MM.1S (cell line): ENCODE measurements at regions not wholly inside any gene's neighbourhood (a gene's known extent, or its start where the extent isn't known, plus 50 kb on each side); places are given as distances from the start of the nearest gene placed in this dataset.

Source experiments
- DNase-seq: peaks from one replicate; pipeline ENCODE4 v3.0.0-alpha.2; 2015
- H2AFZ ChIP-seq: fragments of 300-600 bp; sonication (generic); 2 replicates; pipeline ENCODE4 v1.6.0; 2016; ENCODE audit warnings: antibody characterized with exemption, low read length
- H3F3A ChIP-seq: fragments of 300-600 bp; sonication (generic); 2 replicates; pipeline ENCODE4 v1.6.1; 2016; ENCODE audit warnings: mild to moderate bottlenecking, antibody characterized with exemption, low read length, moderate library complexity, mixed read lengths; ENCODE audit not compliant: insufficient read depth
- H3K27ac ChIP-seq: fragments of 300-600 bp; sonication (generic); 2 replicates; pipeline ENCODE4 v1.5.1; 2016; ENCODE audit warnings: mild to moderate bottlenecking, low read length
- H3K27me3 ChIP-seq: fragments of 300-600 bp; sonication (generic); replicated peaks from 2 replicates; pipeline ENCODE4 v1.6.0; 2016; ENCODE audit warnings: low read length; ENCODE audit not compliant: insufficient read depth
- H3K36me3 ChIP-seq: fragments of 300-600 bp; sonication (generic); replicated peaks from 2 replicates; pipeline ENCODE4 v1.6.1; 2016; ENCODE audit warnings: mild to moderate bottlenecking, low read length, mixed read lengths; ENCODE audit not compliant: insufficient read depth
- H3K4me1 ChIP-seq: fragments of 300-600 bp; sonication (generic); 2 replicates; pipeline ENCODE4 v1.6.1; 2016; ENCODE audit warnings: low read length, mixed read lengths
- H3K4me2 ChIP-seq: fragments of 300-600 bp; sonication (generic); 2 replicates; pipeline ENCODE4 v1.6.0; 2016; ENCODE audit warnings: low read depth, low read length
- H3K4me3 ChIP-seq: fragments of 300-600 bp; sonication (generic); 2 replicates; pipeline ENCODE4 v1.5.1; 2016; ENCODE audit warnings: low read length, mixed read lengths
- H3K79me2 ChIP-seq: fragments of 300-600 bp; sonication (generic); 2 replicates; pipeline ENCODE4 v1.6.1; 2016; ENCODE audit warnings: mixed run types, low read length, mixed read lengths
- H3K9ac ChIP-seq: fragments of 300-600 bp; sonication (generic); 2 replicates; pipeline ENCODE4 v1.6.1; 2016; ENCODE audit warnings: low read length, mixed read lengths
- H3K9me2 ChIP-seq: fragments of 300-600 bp; sonication (generic); replicated peaks from 2 replicates; pipeline ENCODE4 v1.6.1; 2016; ENCODE audit warnings: mild to moderate bottlenecking, low read length, mixed read lengths; ENCODE audit not compliant: insufficient read depth
- H3K9me3 ChIP-seq: fragments of 300-600 bp; sonication (generic); replicated peaks from 2 replicates; pipeline ENCODE4 v1.6.1; 2016; ENCODE audit warnings: mild to moderate bottlenecking, low read length, mixed read lengths; ENCODE audit not compliant: insufficient read depth
- H4K20me1 ChIP-seq: fragments of 300-600 bp; sonication (generic); 2 replicates; pipeline ENCODE4 v1.6.1; 2016; ENCODE audit warnings: mild to moderate bottlenecking, low read length, moderate library complexity, mixed read lengths; ENCODE audit not compliant: insufficient read depth
- CTCF ChIP-seq: fragments of 300-600 bp; sonication (generic); IDR thresholded peaks from 2 replicates; pipeline ENCODE4 v1.5.1; 2016; ENCODE audit warnings: antibody characterized with exemption, low read length, mixed read lengths
- EZH2 ChIP-seq: fragments of 300-600 bp; sonication (generic); optimal IDR thresholded peaks from 2 replicates; pipeline ENCODE3; 2017; ENCODE audit warnings: low read depth, mild to moderate bottlenecking, antibody characterized with exemption, low read length, mixed read lengths
- EZH2phosphoT487 ChIP-seq: fragments of 300-600 bp; sonication (generic); IDR thresholded peaks from 2 replicates; pipeline ENCODE4 v1.6.1; 2018; ENCODE audit warnings: antibody characterized with exemption, low read length

- Histone ChIP-seq H3K36me3 (no peaks in the 10 kb centered on the region), H3K9ac (no peak overlapping the region), H3F3A (no peaks in the 10 kb centered on the region), H2AFZ (no peak overlapping the region), H3K4me2 (no peak overlapping the region), H3K4me3 (no peak overlapping the region), H4K20me1 (no peaks in the 10 kb centered on the region), H3K27me3 (no peaks in the 10 kb centered on the region), H3K9me2 (no peaks in the 10 kb centered on the region), H3K27ac (no peak overlapping the region), H3K79me2 (no peaks in the 10 kb centered on the region), H3K9me3 (no peaks in the 10 kb centered on the region), H3K4me1 (peaks cover 11% of the 10 kb centered on the region)
- DNase-seq = no peak
- no peak for TF ChIP-seq EZH2phosphoT487
- no peak for TF ChIP-seq CTCF
- no peak for TF ChIP-seq EZH2
These were observed 285.7 kb upstream of the STT3B start for GRCh38 chr3:31247063-31247447.

- H3K79me2 ChIP-seq = no peaks in the 10 kb centered on the region
- H3F3A ChIP-seq = no peaks in the 10 kb centered on the region
- H3K9me2 ChIP-seq = no peaks in the 10 kb centered on the region
- no peak overlapping the region for H3K4me3 ChIP-seq
- no peak overlapping the region for H2AFZ ChIP-seq
- DNase-seq = no peak
- H3K4me1 ChIP-seq = peaks cover 11% of the 10 kb centered on the region
- H3K4me2 ChIP-seq = no peak overlapping the region
- no peak overlapping the region for H3K9ac ChIP-seq
- no peaks in the 10 kb centered on the region for H4K20me1 ChIP-seq
- TF ChIP-seq CTCF = no peak
- TF ChIP-seq EZH2phosphoT487 = no peak
- TF ChIP-seq EZH2 = no peak
- no peak overlapping the region for H3K27ac ChIP-seq
- H3K36me3 ChIP-seq = no peaks in the 10 kb centered on the region
- H3K9me3 ChIP-seq = no peaks in the 10 kb centered on the region
- no peaks in the 10 kb centered on the region for H3K27me3 ChIP-seq
These were observed 284.7 kb upstream of the STT3B start for GRCh38 chr3:31247850-31248562.

GRCh38 chr3:31248563-31248992 is 284.1 kb upstream of the STT3B start:
- no peak overlapping the region for H2AFZ ChIP-seq
- DNase-seq = no peak
- H3K4me2 ChIP-seq = no peak overlapping the region
- H3K9ac ChIP-seq = no peak overlapping the region
- H3K27me3 ChIP-seq = no peaks in the 10 kb centered on the region
- H4K20me1 ChIP-seq = no peaks in the 10 kb centered on the region
- H3K27ac ChIP-seq = no peak overlapping the region
- H3K79me2 ChIP-seq = no peaks in the 10 kb centered on the region
- H3K36me3 ChIP-seq = no peaks in the 10 kb centered on the region
- no peaks in the 10 kb centered on the region for H3F3A ChIP-seq
- no peaks in the 10 kb centered on the region for H3K9me3 ChIP-seq
- H3K4me1 ChIP-seq = peaks cover 11% of the 10 kb centered on the region
- H3K4me3 ChIP-seq = no peak overlapping the region
- H3K9me2 ChIP-seq = no peaks in the 10 kb centered on the region
- TF ChIP-seq EZH2phosphoT487 = no peak
- no peak for TF ChIP-seq EZH2
- no peak for TF ChIP-seq CTCF
